ENCODE measurements at regions not wholly inside any gene's neighbourhood (a gene's known extent, or its start where the extent isn't known, plus 50 kb on each side); places are given as distances from the start of the nearest gene placed in this dataset.
A peak's percentile ranks its signal among the peaks of the same experiment; 100 is the strongest.

- TF ChIP-seq CTCF (IDR thresholded peaks at IDR 0.05): no peak
- Histone ChIP-seq H3K9me3 (no peaks in the 10 kb centered on the region), H3K4me1 (ENCODE audit: low read depth) (no peaks in the 10 kb centered on the region), H3K4me3 (no peak overlapping the region), H3K36me3 (ENCODE audit: low read depth) (no peaks in the 10 kb centered on the region)
- DNase-seq (no peak), ATAC-seq (no peak)
- intact Hi-C loops (cut with DNase I, micrococcal nuclease): no loop called here
These were observed 511.9 kb downstream of the TMEM121 start for GRCh38 chr14:106038263-106038662.

- Histone ChIP-seq H3K4me1 (ENCODE audit: low read depth) (no peaks in the 10 kb centered on the region), H3K36me3 (ENCODE audit: low read depth) (no peaks in the 10 kb centered on the region), H3K4me3 (no peak overlapping the region), H3K9me3 (no peaks in the 10 kb centered on the region)
- intact Hi-C loops (cut with DNase I, micrococcal nuclease): no loop called here
- peak; percentile 53 for ATAC-seq
- DNase-seq: peak in 2 of 3 donors; percentile 58 to 64
- TF ChIP-seq CTCF (IDR thresholded peaks at IDR 0.05): no peak
These were observed 513.0 kb downstream of the TMEM121 start for GRCh38 chr14:106039400-106039799.

GRCh38 chr14:106044515-106044914 is 518.1 kb downstream of the TMEM121 start:
- ATAC-seq (no peak), DNase-seq (no peak)
- intact Hi-C loops (cut with DNase I, micrococcal nuclease): no loop called here
- H3K4me1 ChIP-seq (ENCODE audit: low read depth): no peaks in the 10 kb centered on the region
- TF ChIP-seq CTCF (IDR thresholded peaks at IDR 0.05): no peak
- H3K36me3 ChIP-seq (ENCODE audit: low read depth): no peaks in the 10 kb centered on the region
- no peaks in the 10 kb centered on the region for H3K9me3 ChIP-seq
- H3K4me3 ChIP-seq: no peak overlapping the region

- intact Hi-C loops (cut with DNase I, micrococcal nuclease): no loop called here
- no peak for TF ChIP-seq CTCF (IDR thresholded peaks at IDR 0.05)
- no peaks in the 10 kb centered on the region for H3K36me3 ChIP-seq (ENCODE audit: low read depth)
- no peaks in the 10 kb centered on the region for H3K9me3 ChIP-seq
- peak; percentile 62 to 81 (median 70) for DNase-seq
- peak; percentile 82 for ATAC-seq
- no peaks in the 10 kb centered on the region for H3K4me1 ChIP-seq (ENCODE audit: low read depth)
- H3K4me3 ChIP-seq: no peak overlapping the region
These were observed 518.7 kb downstream of the TMEM121 start for GRCh38 chr14:106044949-106045596.

GRCh38 chr14:106051796-106052195 is 525.4 kb downstream of the TMEM121 start:
- Histone ChIP-seq H3K4me1 (ENCODE audit: low read depth) (no peaks in the 10 kb centered on the region), H3K36me3 (ENCODE audit: low read depth) (no peaks in the 10 kb centered on the region), H3K9me3 (no peaks in the 10 kb centered on the region), H3K4me3 (no peak overlapping the region)
- ATAC-seq (no peak), DNase-seq (no peak)
- intact Hi-C loops (cut with DNase I, micrococcal nuclease): no loop called here
- TF ChIP-seq CTCF (IDR thresholded peaks at IDR 0.05): no peak

GRCh38 chr14:106055289-106055688 is 528.9 kb downstream of the TMEM121 start:
- no peaks in the 10 kb centered on the region for H3K36me3 ChIP-seq (ENCODE audit: low read depth)
- no peaks in the 10 kb centered on the region for H3K4me1 ChIP-seq (ENCODE audit: low read depth)
- no peak overlapping the region for H3K4me3 ChIP-seq
- ATAC-seq (no peak), DNase-seq (no peak)
- no peak for TF ChIP-seq CTCF (IDR thresholded peaks at IDR 0.05)
- intact Hi-C loops (cut with DNase I, micrococcal nuclease): no loop called here
- no peaks in the 10 kb centered on the region for H3K9me3 ChIP-seq

Data from mucosa of descending colon (tissue), 3 donors.